PC-3 (cell line): ENCODE measurements at regions not wholly inside any gene's neighbourhood (a gene's known extent, or its start where the extent isn't known, plus 50 kb on each side); places are given as distances from the start of the nearest gene placed in this dataset.

Experiments used
- ATAC-seq: fragments of 200-7000 bp; cut with Tn5 transposase; 2 replicates; pipeline ENCODE4 v1.9.1; 2020; ENCODE audit warnings: mild to moderate bottlenecking, moderate library complexity
- BruUV-seq: library from RNA; stranded (reverse); fragments of 400-500 nt; replicated peaks from 2 replicates; lab custom pipeline; 2021; lab: Mats Ljungman, UMichigan
- CTCF ChIA-PET: fragments of 300-600 bp; sonication (Branson Sonifier 250); formaldehyde crosslinking; loops from one replicate; lab custom pipeline; 2022; ENCODE audit warnings: antibody characterized with exemption; lab: Charles Lee
- POLR2A ChIA-PET: fragments of 300-600 bp; sonication (Branson Sonifier 250); formaldehyde crosslinking; loops from one replicate; lab custom pipeline; 2022; ENCODE audit warnings: antibody characterized with exemption; ENCODE audit not compliant: unreplicated experiment; lab: Charles Lee
- DNase-seq: peaks from one replicate; pipeline ENCODE4 v3.0.0-alpha.2; 2015
- H2AFZ ChIP-seq: fragments of 300-600 bp; sonication (generic); 2 replicates; pipeline ENCODE4 v1.6.0; 2016; ENCODE audit warnings: antibody characterized with exemption, low read length
- H3F3A ChIP-seq: fragments of 300-600 bp; sonication (generic); one replicate; pipeline ENCODE4 v1.6.0; 2017; ENCODE audit warnings: antibody characterized with exemption, low read length, control low read depth, mild to moderate bottlenecking; ENCODE audit not compliant: unreplicated experiment
- H3K27ac ChIP-seq: fragments of 300-600 bp; sonication (generic); 2 replicates; pipeline ENCODE4 v1.5.1; 2016; ENCODE audit warnings: mild to moderate bottlenecking, low read length
- H3K27me3 ChIP-seq: fragments of 300-600 bp; sonication (generic); 2 replicates; pipeline ENCODE4 v1.6.1; 2016; ENCODE audit warnings: low read length, mixed read lengths
- H3K36me3 ChIP-seq: fragments of 300-600 bp; sonication (generic); 2 replicates; pipeline ENCODE4 v1.6.1; 2016; ENCODE audit warnings: low read depth, mixed run types, low read length, mixed read lengths
- H3K4me1 ChIP-seq: fragments of 300-600 bp; sonication (generic); 2 replicates; pipeline ENCODE4 v1.5.1; 2016; ENCODE audit warnings: low read length; ENCODE audit not compliant: insufficient read depth
- H3K4me2 ChIP-seq: fragments of 300-600 bp; sonication (generic); 2 replicates; pipeline ENCODE4 v1.6.0; 2016; ENCODE audit warnings: low read length
- H3K4me3 ChIP-seq: fragments of 300-600 bp; sonication (generic); 2 replicates; pipeline ENCODE4 v1.5.1; 2016; ENCODE audit warnings: mild to moderate bottlenecking, low read length, mixed read lengths
- H3K79me2 ChIP-seq: fragments of 300-600 bp; sonication (generic); 2 replicates; pipeline ENCODE4 v1.6.1; 2017; ENCODE audit warnings: low read length, mixed read lengths
- H3K9ac ChIP-seq: fragments of 300-600 bp; sonication (generic); 2 replicates; pipeline ENCODE4 v1.6.0; 2016; ENCODE audit warnings: mild to moderate bottlenecking, low read length
- H3K9me2 ChIP-seq: fragments of 300-600 bp; sonication (generic); replicated peaks from 2 replicates; pipeline ENCODE4 v1.6.1; 2016; ENCODE audit warnings: mixed run types, low read length, mixed read lengths
- H3K9me3 ChIP-seq: fragments of 300-600 bp; sonication (generic); 2 replicates; pipeline ENCODE4 v1.6.1; 2016; ENCODE audit warnings: low read length, mixed read lengths
- H4K20me1 ChIP-seq: fragments of 300-600 bp; sonication (generic); 2 replicates; pipeline ENCODE4 v1.6.1; 2016; ENCODE audit warnings: low read length, mixed read lengths
- CTCF ChIP-seq: fragments of 300-600 bp; sonication (generic); conservative IDR thresholded peaks from 2 replicates; pipeline ENCODE4 v1.5.1; 2017; ENCODE audit warnings: antibody characterized with exemption, low read depth, mild to moderate bottlenecking, low read length
- EZH2 ChIP-seq: fragments of 300-600 bp; sonication (generic); IDR thresholded peaks from one replicate; pipeline ENCODE4 v1.6.1; 2017; ENCODE audit warnings: antibody characterized with exemption, mild to moderate bottlenecking, low read length; ENCODE audit not compliant: unreplicated experiment
- EZH2phosphoT487 ChIP-seq: fragments of 300-600 bp; sonication (generic); IDR thresholded peaks from 2 replicates; pipeline ENCODE4 v1.6.1; 2018; ENCODE audit warnings: mild to moderate bottlenecking, antibody characterized with exemption, low read length, borderline replicate concordance
- intact Hi-C: fragments of 100-400 bp; cut with micrococcal nuclease; formaldehyde crosslinking; loops from 2 replicates; pipeline ENCODE4 v1.9.0; 2023

- Histone ChIP-seq H3K9ac (no peak overlapping the region), H3K36me3 (no peaks in the 10 kb centered on the region), H3K9me2 (no peaks in the 10 kb centered on the region), H3K27ac (no peak overlapping the region), H3K9me3 (no peaks in the 10 kb centered on the region), H3K27me3 (no peaks in the 10 kb centered on the region), H3K4me3 (no peak overlapping the region), H3F3A (no peaks in the 10 kb centered on the region), H3K4me1 (no peaks in the 10 kb centered on the region), H2AFZ (no peak overlapping the region), H4K20me1 (no peaks in the 10 kb centered on the region), H3K4me2 (no peak overlapping the region), H3K79me2 (no peaks in the 10 kb centered on the region)
- DNase-seq, result no peak
- intact Hi-C loops, result no loop called here
- ChIA-PET CTCF (no interaction called here), POLR2A (no interaction called here)
- BruUV-seq, result no TSS peak
- TF ChIP-seq EZH2, result no peak
- no peak for TF ChIP-seq CTCF
- TF ChIP-seq EZH2phosphoT487, result no peak
- ATAC-seq, result no peak
Observed at GRCh38 chr15:70302360-70302759, 204.6 kb upstream of the TLE3 start.

DNA sequence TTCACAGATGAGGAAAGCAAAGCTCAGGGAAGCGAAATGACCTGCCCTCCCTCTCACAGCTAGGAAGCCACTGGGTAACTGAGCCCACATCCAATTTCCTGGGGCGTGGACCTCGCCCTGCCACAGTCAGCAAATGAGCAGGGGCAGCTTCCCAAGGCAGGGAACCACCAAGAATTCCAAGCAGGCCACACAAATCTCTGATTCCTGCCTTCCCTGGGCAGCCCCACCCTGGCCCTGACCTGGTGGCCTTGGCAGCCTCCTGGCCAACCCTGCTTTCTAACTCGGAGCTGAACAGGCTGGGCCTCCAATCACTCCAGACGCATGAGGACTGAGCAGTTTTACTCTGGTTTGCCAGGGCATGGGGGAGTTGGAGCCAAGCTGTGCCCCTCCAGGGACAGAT is 203.7 kb upstream of the TLE3 start:
- Histone ChIP-seq H3K9me3 (no peaks in the 10 kb centered on the region), H3K9ac (no peak overlapping the region), H3K9me2 (no peaks in the 10 kb centered on the region), H3K27ac (no peak overlapping the region), H3F3A (no peaks in the 10 kb centered on the region), H3K4me2 (no peak overlapping the region), H3K79me2 (no peaks in the 10 kb centered on the region), H2AFZ (no peak overlapping the region), H3K36me3 (no peaks in the 10 kb centered on the region), H3K4me1 (no peaks in the 10 kb centered on the region), H4K20me1 (no peaks in the 10 kb centered on the region), H3K4me3 (no peak overlapping the region), H3K27me3 (no peaks in the 10 kb centered on the region)
- intact Hi-C loops, result no loop called here
- no peak for DNase-seq
- ChIA-PET CTCF (no interaction called here), POLR2A (no interaction called here)
- BruUV-seq, result no TSS peak
- TF ChIP-seq CTCF (no peak), EZH2phosphoT487 (no peak), EZH2 (no peak)
- no peak for ATAC-seq

DNA sequence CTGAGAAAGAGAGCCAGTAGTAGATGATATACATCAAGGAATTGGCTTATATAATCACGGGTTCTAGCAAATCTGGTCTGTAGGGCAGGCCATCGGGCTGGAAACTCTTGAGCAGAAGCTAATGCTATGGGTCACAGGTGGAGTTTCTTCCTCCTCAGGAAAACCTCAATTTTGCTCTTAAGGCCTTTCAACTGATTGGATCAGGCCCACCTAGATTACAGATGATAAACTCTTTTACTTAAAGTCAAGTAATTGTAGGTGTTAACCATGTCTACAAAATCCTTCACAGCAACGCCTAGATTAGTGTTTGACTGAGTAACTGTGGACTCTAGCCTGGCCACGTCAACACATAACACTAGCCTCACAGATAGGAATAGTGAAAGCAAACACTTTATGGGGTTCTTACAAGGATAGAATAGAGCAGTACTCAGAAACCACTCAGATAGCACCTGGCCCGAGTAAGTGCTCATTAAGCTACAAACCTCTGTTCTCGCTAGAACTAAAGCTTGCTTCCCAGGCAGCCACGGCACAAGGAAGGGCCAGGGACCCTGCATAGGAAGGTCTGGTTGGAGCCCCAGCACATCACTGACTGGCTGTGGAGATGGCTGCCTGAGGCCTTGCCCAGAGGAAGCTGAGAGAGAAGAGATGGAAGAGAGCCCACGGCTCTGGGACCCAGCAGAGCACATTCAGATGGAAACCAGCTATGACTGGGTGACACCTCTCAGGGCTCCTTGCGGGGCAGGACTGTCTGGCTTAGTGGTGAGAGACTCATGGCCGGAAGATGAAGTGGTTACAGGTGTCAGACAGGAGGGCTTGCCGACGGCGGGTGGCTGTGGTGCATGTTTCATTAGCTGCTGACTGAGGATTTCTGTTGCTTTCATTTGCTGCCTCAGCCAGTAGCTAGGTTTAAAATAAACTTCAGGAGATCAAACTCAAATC is 202.5 kb upstream of the TLE3 start:
- Histone ChIP-seq H3K79me2 (no peaks in the 10 kb centered on the region), H3K4me1 (no peaks in the 10 kb centered on the region), H3K9me3 (no peaks in the 10 kb centered on the region), H3K4me2 (no peak overlapping the region), H3K9me2 (no peaks in the 10 kb centered on the region), H2AFZ (no peak overlapping the region), H4K20me1 (no peaks in the 10 kb centered on the region), H3K9ac (no peak overlapping the region), H3K27ac (no peak overlapping the region), H3K4me3 (no peak overlapping the region), H3K27me3 (no peaks in the 10 kb centered on the region), H3K36me3 (no peaks in the 10 kb centered on the region), H3F3A (no peaks in the 10 kb centered on the region)
- DNase-seq (no peak), ATAC-seq (no peak)
- intact Hi-C loops, result no loop called here
- no peak for TF ChIP-seq CTCF
- TF ChIP-seq EZH2, result no peak
- no peak for TF ChIP-seq EZH2phosphoT487
- no TSS peak for BruUV-seq
- ChIA-PET POLR2A (no interaction called here), CTCF (no interaction called here)
